Mammary epithelial cell (primary cell): ENCODE measurements at regions not wholly inside any gene's neighbourhood (a gene's known extent, or its start where the extent isn't known, plus 50 kb on each side); places are given as distances from the start of the nearest gene placed in this dataset.

Source experiments
- CTCF ChIP-seq, 2 donors: IDR thresholded peaks in 1 of 2; conservative IDR thresholded peaks in 1 of 2; 2 replicates each; pipeline ENCODE4 v1.5.1; 2011 to 2012; ENCODE audit warnings: inconsistent platforms in 2 of 2, low read length in 2 of 2, mild to moderate bottlenecking in 2 of 2, control low read depth in 1 of 2, low read depth in 1 of 2; ENCODE audit not compliant: insufficient read depth in 1 of 2; ENCODE audit errors: extremely low read depth in 1 of 2
- EZH2 ChIP-seq: IDR thresholded peaks from 2 replicates; pipeline ENCODE4 v1.6.1; 2012; ENCODE audit warnings: low read length, inconsistent platforms, borderline replicate concordance

GRCh38 chr5:119820608-119821007, 191.2 kb downstream of the FAM170A start:
- no peak for TF ChIP-seq CTCF (conservative IDR thresholded peaks at IDR 0.05 in 1 of 2, IDR thresholded peaks at IDR 0.05 in 1 of 2; ENCODE audit: extremely low read depth in 1 of 2, insufficient read depth in 1 of 2, low read depth in 1 of 2, low read length in 2 of 2)
- no peak for TF ChIP-seq EZH2
